Heart right ventricle (tissue), 16 donors: ENCODE measurements at regions not wholly inside any gene's neighbourhood (a gene's known extent, or its start where the extent isn't known, plus 50 kb on each side); places are given as distances from the start of the nearest gene placed in this dataset.

ENCODE experiments used
- ATAC-seq, 8 donors: fragments of 200-7000 bp; cut with Tn5 transposase; one replicate each; pipeline ENCODE4 v1.9.1; 2020; ENCODE audit warnings: mild to moderate bottlenecking in 8 of 8, moderate library complexity in 8 of 8, moderate number of reproducible peaks in 1 of 8
- DNase-seq, 2 donors: peaks; one replicate each; pipeline ENCODE4 v3.0.0-alpha.2; 2020
- H3K27ac ChIP-seq, 10 donors: fragments of 200-600 bp; sonication (generic) in 2 of 10; one replicate each; pipeline versions ENCODE4 v1.5.0 to v1.8.0; 2020 to 2022; ENCODE audit warnings: mild to moderate bottlenecking in 3 of 10
- H3K27me3 ChIP-seq, 7 donors: fragments of 200-600 bp; one replicate each; pipeline ENCODE4 v1.8.0; 2021 to 2022; ENCODE audit warnings: mild to moderate bottlenecking in 2 of 7
- H3K36me3 ChIP-seq, 9 donors: fragments of 200-600 bp; sonication (generic) in 1 of 9; one replicate each; pipeline versions ENCODE4 v1.5.0 to v1.8.0; 2020 to 2022; ENCODE audit warnings: mild to moderate bottlenecking in 2 of 9
- H3K4me1 ChIP-seq, 9 donors: fragments of 200-600 bp; sonication (generic) in 1 of 9; one replicate each; pipeline versions ENCODE4 v1.5.0 to v1.8.0; 2020 to 2022; ENCODE audit warnings: mild to moderate bottlenecking in 4 of 9
- H3K4me3 ChIP-seq, 10 donors: fragments of 200-600 bp; sonication (generic) in 2 of 10; one replicate each; pipeline versions ENCODE4 v1.5.0 to v1.8.0; 2020 to 2022; ENCODE audit warnings: mild to moderate bottlenecking in 7 of 10, moderate library complexity in 2 of 10
- H3K9me3 ChIP-seq, 11 donors: fragments of 200-600 bp in 10 of 11; sonication (generic) in 2 of 11; one replicate each; pipeline versions ENCODE4 v1.5.0 to v1.8.0; 2013 to 2022; ENCODE audit warnings: mild to moderate bottlenecking in 2 of 11, control low read depth in 1 of 11, moderate library complexity in 1 of 11
- WGBS, 2 donors: extraction: QIAGEN DNeasy Blood & Tissue Kit; methylation state at CpG; one replicate each; pipeline ENCODE4 v1.1.7; 2013; ENCODE audit warnings: inconsistent platforms in 1 of 2; 5-methylcytosine and 5-hydroxymethylcytosine counted together
- intact Hi-C, 10 donors: fragments of 100-400 bp; cut with DNase I; formaldehyde crosslinking; loops; one replicate each; pipeline versions ENCODE4 v1.11.1 to v1.14.2; 2022
- TF ChIP-seq, protein P1 (sequence below), 9 donors: fragments of 200-600 bp; sonication (generic) in 2 of 9; IDR thresholded peaks; one replicate each; pipeline versions ENCODE4 v1.5.0 to v1.8.0; 2021 to 2022; ENCODE audit warnings: antibody characterized with exemption in 9 of 9, mild to moderate bottlenecking in 5 of 9, moderate library complexity in 1 of 9
- donor health status: Arrhythmogenic right ventricular cardiomyopathy.
- donor health status: ischemic (EF 13 %, LVEDD 7.1; RV severe dilation, severe dysfunction).
- donor health status: healthy with polysubstance abuse.
- donor health status: DM: no; HTN: yes; CAD: no.
- donor health status: DM: no; HTN: no; CAD: no.
- donor health status: ischemic (EF 25% LVEDD 6.9; RV normal size, moderate dysfunction).
- donor health status: ischemic (EF 25% LVEDD 5.7; RV mildly dilated, moderate dysfunction).
- donor health status: healthy.
- donor health status: DM: yes; HTN: yes; CAD: no.
- donor health status: Ischemic cardiomyopathy.
- donor health status: ischemic (EF 35%, LVEDD 5.7; RV mildly dilated, moderate dysfunction).
- donor health status: nonischemic (EF 11% LVEDD 7.7; RV severe dilation, severe dysfunction).
- donor health status: DM: yes; HTN: yes; CAD: no.
- donor health status: PGD.
- donor health status: ischemic (EF 29% LVEDD 5.4; RV normal size, mild dysfunction).
- donor health status: nonischemic (EF 23%, LVEDD 6.1; RV moderate dilation, normal function).

DNA sequence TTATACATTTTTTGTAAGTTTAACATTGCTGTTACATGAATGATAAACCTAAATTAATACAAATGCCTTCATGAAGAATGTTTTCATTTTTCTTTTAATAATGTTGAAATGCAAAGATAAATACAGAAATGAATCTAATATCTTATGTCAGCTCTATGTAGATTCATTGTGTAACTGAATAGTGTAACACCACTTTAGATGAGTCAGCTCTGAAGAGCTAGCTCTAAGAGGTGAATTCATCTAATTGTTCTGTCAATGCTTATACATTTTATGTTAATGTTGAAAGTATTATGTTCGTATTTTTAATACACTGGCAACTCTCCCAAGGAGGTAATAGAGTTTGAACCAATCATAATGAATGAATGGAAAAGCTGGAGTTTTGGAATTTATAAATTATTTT lies 146.9 kb upstream of the FMR1 start:
- Histone ChIP-seq H3K27ac (no peak overlapping the region), H3K36me3 (no peaks in the 10 kb centered on the region), H3K4me1 (no peaks in the 10 kb centered on the region), H3K4me3 (no peak overlapping the region), H3K27me3 (no peaks in the 10 kb centered on the region), H3K9me3 (no peaks in the 10 kb centered on the region)
- ATAC-seq = no peak
- WGBS, 2 donors = 50 to 65% methylated on average over 1 of the region's 1 CpG
- intact Hi-C loops = no loop called here
- TF ChIP-seq, protein P1, sequence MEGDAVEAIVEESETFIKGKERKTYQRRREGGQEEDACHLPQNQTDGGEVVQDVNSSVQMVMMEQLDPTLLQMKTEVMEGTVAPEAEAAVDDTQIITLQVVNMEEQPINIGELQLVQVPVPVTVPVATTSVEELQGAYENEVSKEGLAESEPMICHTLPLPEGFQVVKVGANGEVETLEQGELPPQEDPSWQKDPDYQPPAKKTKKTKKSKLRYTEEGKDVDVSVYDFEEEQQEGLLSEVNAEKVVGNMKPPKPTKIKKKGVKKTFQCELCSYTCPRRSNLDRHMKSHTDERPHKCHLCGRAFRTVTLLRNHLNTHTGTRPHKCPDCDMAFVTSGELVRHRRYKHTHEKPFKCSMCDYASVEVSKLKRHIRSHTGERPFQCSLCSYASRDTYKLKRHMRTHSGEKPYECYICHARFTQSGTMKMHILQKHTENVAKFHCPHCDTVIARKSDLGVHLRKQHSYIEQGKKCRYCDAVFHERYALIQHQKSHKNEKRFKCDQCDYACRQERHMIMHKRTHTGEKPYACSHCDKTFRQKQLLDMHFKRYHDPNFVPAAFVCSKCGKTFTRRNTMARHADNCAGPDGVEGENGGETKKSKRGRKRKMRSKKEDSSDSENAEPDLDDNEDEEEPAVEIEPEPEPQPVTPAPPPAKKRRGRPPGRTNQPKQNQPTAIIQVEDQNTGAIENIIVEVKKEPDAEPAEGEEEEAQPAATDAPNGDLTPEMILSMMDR (IDR thresholded peaks at IDR 0.05) = no peak
- DNase-seq = no peak

DNA sequence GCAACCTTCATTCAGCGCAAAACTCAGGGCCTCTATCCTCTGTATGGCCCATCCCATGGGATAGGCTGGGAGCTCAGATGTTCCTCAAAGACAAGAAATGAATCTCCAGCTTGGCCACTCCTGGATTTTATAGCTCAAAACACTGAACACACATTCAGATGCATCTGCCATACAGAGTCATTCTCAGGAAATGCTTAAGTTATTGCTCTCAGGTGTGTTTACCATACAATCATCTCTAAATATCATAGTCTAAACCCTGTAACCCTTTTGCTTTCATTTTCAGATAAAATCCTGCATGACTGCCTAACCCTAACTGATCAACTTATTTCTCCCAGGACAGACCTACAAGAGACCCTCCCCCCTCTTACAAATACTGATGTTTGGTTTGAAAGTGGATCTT lies 140.9 kb upstream of the FMR1 start:
- ATAC-seq (no peak), DNase-seq (no peak)
- intact Hi-C loops = no loop called here
- H3K27ac ChIP-seq = no peak overlapping the region
- H3K36me3 ChIP-seq = no peaks in the 10 kb centered on the region
- 85 to 100% methylated on average over 1 of the region's 1 CpG for WGBS, 2 donors
- no peaks in the 10 kb centered on the region for H3K9me3 ChIP-seq
- no peaks in the 10 kb centered on the region for H3K4me1 ChIP-seq
- no peak overlapping the region for H3K4me3 ChIP-seq
- TF ChIP-seq, protein P1 (IDR thresholded peaks at IDR 0.05) = no peak
- H3K27me3 ChIP-seq = no peaks in the 10 kb centered on the region

DNA sequence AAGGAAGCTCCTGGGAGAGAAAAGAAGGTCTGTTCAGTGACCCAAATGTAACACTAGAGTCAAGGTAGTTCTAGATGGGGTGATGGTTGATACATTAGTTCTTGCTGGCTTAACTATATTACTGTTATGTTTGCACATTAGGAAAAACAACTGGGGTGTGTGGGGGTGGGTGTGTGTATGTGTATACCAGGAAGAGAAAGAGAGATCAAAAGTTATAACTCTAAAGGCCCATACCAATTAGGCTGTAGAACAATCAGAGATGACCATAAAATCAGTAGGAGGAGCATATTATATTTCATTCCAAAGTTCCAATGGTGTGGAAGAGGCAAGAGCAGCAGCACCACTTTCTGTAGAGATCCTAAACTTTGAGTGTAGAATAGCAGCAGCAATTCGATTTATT lies 134.7 kb upstream of the FMR1 start:
- intact Hi-C loops = no loop called here
- TF ChIP-seq, protein P1 (IDR thresholded peaks at IDR 0.05) = no peak

DNA sequence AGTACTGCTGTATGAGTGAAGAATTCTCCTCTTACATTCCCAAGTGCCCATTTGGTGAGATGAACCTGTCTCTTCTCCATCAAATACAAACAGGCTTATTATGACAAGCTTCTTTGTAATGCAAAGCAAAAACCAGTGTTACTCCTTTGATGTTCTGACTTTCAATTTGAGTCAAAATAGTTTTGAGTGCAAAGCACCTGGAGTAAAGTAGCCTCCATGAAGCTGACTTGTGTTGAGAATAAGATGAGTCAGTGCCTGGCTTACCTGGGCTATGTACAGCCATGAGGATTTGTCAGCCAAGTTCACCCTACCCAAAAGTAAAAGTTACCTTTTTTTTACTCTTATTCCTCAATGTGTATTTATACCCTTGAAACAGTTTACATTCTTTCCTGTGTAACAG lies 132.5 kb upstream of the FMR1 start:
- DNase-seq = no peak
- Histone ChIP-seq H3K36me3 (no peaks in the 10 kb centered on the region), H3K9me3 (peaks cover 0 to 7% (median 0%) of the 10 kb centered on the region in 11 donors), H3K27ac (no peak overlapping the region), H3K4me3 (no peak overlapping the region), H3K4me1 (no peaks in the 10 kb centered on the region), H3K27me3 (no peaks in the 10 kb centered on the region)
- TF ChIP-seq, protein P1 (IDR thresholded peaks at IDR 0.05) = no peak
- intact Hi-C loops = no loop called here
- no peak for ATAC-seq

More for the DNA sequence above, 134.7 kb upstream of the FMR1 start:
- no peak for DNase-seq
- Histone ChIP-seq H3K36me3 (no peaks in the 10 kb centered on the region), H3K27me3 (no peaks in the 10 kb centered on the region), H3K9me3 (peaks cover 0 to 7% (median 0%) of the 10 kb centered on the region in 11 donors), H3K27ac (no peak overlapping the region), H3K4me3 (no peak overlapping the region), H3K4me1 (no peaks in the 10 kb centered on the region)
- no peak for ATAC-seq
- 73 to 75% methylated on average over 1 of the region's 1 CpG for WGBS, 2 donors

DNA sequence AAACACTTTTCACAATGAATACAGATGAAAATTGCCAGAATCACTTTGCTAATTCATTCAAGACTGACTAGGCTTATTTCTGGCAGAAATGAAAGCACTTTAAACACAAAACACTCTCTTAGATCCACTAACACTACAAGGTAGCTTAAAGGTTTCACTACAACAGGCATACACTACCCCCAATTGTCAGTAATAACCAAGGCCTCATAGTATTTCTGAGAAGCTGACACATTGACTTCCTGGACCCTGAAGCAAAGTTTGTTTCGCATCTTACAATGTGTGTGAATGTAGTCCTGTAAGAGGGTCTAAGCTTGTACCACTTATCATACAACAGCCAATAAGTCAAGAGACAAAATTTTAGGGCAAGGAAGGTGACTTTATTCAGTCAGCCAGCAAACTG lies 129.9 kb upstream of the FMR1 start:
- ATAC-seq (no peak), DNase-seq (no peak)
- Histone ChIP-seq H3K9me3 (peaks cover 0 to 2% (median 0%) of the 10 kb centered on the region in 11 donors), H3K27ac (no peak overlapping the region), H3K4me3 (no peak overlapping the region), H3K4me1 (no peaks in the 10 kb centered on the region), H3K36me3 (no peaks in the 10 kb centered on the region), H3K27me3 (no peaks in the 10 kb centered on the region)
- WGBS, 2 donors = 93 to 96% methylated on average over 1 of the region's 1 CpG
- intact Hi-C loops = no loop called here
- TF ChIP-seq, protein P1 (IDR thresholded peaks at IDR 0.05) = no peak
